ENCODE measurements at regions not wholly inside any gene's neighbourhood (a gene's known extent, or its start where the extent isn't known, plus 50 kb on each side); places are given as distances from the start of the nearest gene placed in this dataset.

DNA sequence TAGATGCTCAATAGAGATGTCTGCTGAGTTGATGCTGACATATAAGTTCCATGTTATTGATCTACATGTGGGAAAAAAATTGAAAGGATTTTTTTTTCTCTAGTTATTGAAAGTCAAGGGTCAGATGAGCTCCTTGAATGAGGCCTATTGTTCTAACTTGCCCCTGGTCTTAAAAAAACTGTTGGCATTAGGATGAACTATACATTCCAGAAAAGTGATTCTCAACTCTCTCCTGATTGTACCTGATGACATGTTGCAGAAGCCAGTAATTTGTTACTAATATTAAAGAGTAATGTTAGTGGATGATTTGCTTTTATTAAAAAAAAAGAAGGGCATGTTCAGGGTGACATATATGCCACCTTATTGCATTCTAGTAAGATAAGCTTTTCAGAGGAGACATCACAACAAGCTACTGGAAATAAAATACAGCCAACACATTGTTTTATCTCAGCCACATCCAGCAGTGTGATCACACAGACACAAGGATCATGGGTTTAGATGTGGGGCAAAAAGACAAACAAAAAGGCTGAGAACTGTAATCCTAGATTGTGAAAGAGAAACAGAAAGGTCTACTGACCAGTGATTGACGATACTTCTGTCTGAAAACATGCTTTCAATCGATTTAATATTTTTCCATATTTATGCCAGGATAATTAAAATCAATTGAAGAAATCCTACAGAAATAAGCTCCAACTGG, 1314.1 kb upstream of the C9orf72 start:
- Histone ChIP-seq H3K4me2 (ENCODE audit: insufficient read depth, low read length) (no peak overlapping the region), H3K27ac (ENCODE audit: extremely low read depth, low read depth, low read length) (no peak overlapping the region), H3K36me3 (ENCODE audit: control insufficient read depth, insufficient read depth, low read length) (no peaks in the 10 kb centered on the region), H4K20me1 (replicated peaks; ENCODE audit: control insufficient read depth, insufficient read depth, low read length) (no peaks in the 10 kb centered on the region), H3K79me2 (ENCODE audit: control insufficient read depth, insufficient read depth, low read length) (no peaks in the 10 kb centered on the region), H3K9ac (ENCODE audit: insufficient read depth in 1 of 2, low read depth in 2 of 2, low read length in 2 of 2) (no peak overlapping the region), H3K9me3 (replicated peaks; ENCODE audit: control insufficient read depth, insufficient read depth, low read depth, low read length) (no peaks in the 10 kb centered on the region), H3K4me3 (no peak overlapping the region), H3K9me1 (ENCODE audit: control insufficient read depth, insufficient read depth, low read length) (no peaks in the 10 kb centered on the region), H3K27me3 (ENCODE audit: control insufficient read depth in 2 of 2, insufficient read depth in 2 of 2, low read length in 2 of 2) (no peaks in the 10 kb centered on the region), H3K4me1 (replicated peaks in 1 of 2; ENCODE audit: control insufficient read depth in 2 of 2, insufficient read depth in 2 of 2, low read length in 2 of 2) (no peaks in the 10 kb centered on the region), H2AFZ (ENCODE audit: low read depth, low read length) (no peak overlapping the region)
- no TSS peak for BruUV-seq (replicated peaks)
- DNase-seq (ENCODE audit: extremely low read depth in 1 of 4, low spot score in 3 of 4) (no peak), FAIRE-seq (no peak), ATAC-seq (no peak)
- POLR2A ChIA-PET, result no interaction called here
- in situ Hi-C loops (cut with MboI), result no loop called here
- WGBS (ENCODE audit: insufficient coverage, low coverage, missing lambda C conversion rate), result no CpG with 5 or more reads among the region's 2 CpGs
- CTCF ChIA-PET (ENCODE audit: low intra/inter-chr PET ratio), result no interaction called here
- intact Hi-C loops (cut with micrococcal nuclease), result no loop called here
- no peak for TF ChIP-seq ZNF354B (CRISPR knock-in tag; IDR thresholded peaks at IDR 0.05)
- TF ChIP-seq, protein P1, sequence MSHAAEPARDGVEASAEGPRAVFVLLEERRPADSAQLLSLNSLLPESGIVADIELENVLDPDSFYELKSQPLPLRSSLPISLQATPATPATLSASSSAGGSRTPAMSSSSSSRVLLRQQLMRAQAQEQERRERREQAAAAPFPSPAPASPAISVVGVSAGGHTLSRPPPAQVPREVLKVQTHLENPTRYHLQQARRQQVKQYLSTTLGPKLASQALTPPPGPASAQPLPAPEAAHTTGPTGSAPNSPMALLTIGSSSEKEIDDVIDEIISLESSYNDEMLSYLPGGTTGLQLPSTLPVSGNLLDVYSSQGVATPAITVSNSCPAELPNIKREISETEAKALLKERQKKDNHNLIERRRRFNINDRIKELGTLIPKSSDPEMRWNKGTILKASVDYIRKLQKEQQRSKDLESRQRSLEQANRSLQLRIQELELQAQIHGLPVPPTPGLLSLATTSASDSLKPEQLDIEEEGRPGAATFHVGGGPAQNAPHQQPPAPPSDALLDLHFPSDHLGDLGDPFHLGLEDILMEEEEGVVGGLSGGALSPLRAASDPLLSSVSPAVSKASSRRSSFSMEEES (CRISPR knock-in tag; IDR thresholded peaks at IDR 0.05), result no peak
- TF ChIP-seq, protein P2, sequence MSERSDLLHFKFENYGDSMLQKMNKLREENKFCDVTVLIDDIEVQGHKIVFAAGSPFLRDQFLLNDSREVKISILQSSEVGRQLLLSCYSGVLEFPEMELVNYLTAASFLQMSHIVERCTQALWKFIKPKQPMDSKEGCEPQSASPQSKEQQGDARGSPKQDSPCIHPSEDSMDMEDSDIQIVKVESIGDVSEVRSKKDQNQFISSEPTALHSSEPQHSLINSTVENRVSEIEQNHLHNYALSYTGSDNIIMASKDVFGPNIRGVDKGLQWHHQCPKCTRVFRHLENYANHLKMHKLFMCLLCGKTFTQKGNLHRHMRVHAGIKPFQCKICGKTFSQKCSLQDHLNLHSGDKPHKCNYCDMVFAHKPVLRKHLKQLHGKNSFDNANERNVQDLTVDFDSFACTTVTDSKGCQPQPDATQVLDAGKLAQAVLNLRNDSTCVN (CRISPR knock-in tag; IDR thresholded peaks at IDR 0.05), result no peak
- TF ChIP-seq, protein P3, sequence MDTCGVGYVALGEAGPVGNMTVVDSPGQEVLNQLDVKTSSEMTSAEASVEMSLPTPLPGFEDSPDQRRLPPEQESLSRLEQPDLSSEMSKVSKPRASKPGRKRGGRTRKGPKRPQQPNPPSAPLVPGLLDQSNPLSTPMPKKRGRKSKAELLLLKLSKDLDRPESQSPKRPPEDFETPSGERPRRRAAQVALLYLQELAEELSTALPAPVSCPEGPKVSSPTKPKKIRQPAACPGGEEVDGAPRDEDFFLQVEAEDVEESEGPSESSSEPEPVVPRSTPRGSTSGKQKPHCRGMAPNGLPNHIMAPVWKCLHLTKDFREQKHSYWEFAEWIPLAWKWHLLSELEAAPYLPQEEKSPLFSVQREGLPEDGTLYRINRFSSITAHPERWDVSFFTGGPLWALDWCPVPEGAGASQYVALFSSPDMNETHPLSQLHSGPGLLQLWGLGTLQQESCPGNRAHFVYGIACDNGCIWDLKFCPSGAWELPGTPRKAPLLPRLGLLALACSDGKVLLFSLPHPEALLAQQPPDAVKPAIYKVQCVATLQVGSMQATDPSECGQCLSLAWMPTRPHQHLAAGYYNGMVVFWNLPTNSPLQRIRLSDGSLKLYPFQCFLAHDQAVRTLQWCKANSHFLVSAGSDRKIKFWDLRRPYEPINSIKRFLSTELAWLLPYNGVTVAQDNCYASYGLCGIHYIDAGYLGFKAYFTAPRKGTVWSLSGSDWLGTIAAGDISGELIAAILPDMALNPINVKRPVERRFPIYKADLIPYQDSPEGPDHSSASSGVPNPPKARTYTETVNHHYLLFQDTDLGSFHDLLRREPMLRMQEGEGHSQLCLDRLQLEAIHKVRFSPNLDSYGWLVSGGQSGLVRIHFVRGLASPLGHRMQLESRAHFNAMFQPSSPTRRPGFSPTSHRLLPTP (IDR thresholded peaks at IDR 0.05; ENCODE audit: borderline replicate concordance, extremely low read depth, insufficient read length), result no peak
- TF ChIP-seq, protein P4, sequence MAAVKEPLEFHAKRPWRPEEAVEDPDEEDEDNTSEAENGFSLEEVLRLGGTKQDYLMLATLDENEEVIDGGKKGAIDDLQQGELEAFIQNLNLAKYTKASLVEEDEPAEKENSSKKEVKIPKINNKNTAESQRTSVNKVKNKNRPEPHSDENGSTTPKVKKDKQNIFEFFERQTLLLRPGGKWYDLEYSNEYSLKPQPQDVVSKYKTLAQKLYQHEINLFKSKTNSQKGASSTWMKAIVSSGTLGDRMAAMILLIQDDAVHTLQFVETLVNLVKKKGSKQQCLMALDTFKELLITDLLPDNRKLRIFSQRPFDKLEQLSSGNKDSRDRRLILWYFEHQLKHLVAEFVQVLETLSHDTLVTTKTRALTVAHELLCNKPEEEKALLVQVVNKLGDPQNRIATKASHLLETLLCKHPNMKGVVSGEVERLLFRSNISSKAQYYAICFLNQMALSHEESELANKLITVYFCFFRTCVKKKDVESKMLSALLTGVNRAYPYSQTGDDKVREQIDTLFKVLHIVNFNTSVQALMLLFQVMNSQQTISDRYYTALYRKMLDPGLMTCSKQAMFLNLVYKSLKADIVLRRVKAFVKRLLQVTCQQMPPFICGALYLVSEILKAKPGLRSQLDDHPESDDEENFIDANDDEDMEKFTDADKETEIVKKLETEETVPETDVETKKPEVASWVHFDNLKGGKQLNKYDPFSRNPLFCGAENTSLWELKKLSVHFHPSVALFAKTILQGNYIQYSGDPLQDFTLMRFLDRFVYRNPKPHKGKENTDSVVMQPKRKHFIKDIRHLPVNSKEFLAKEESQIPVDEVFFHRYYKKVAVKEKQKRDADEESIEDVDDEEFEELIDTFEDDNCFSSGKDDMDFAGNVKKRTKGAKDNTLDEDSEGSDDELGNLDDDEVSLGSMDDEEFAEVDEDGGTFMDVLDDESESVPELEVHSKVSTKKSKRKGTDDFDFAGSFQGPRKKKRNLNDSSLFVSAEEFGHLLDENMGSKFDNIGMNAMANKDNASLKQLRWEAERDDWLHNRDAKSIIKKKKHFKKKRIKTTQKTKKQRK (IDR thresholded peaks at IDR 0.05; ENCODE audit: borderline replicate concordance, low read depth, low read length), result no peak
- no peak for TF ChIP-seq XRCC3 (IDR thresholded peaks at IDR 0.05)
- no peak for TF ChIP-seq SREBF2 (CRISPR knock-in tag; IDR thresholded peaks at IDR 0.05)
- TF ChIP-seq, protein P5, sequence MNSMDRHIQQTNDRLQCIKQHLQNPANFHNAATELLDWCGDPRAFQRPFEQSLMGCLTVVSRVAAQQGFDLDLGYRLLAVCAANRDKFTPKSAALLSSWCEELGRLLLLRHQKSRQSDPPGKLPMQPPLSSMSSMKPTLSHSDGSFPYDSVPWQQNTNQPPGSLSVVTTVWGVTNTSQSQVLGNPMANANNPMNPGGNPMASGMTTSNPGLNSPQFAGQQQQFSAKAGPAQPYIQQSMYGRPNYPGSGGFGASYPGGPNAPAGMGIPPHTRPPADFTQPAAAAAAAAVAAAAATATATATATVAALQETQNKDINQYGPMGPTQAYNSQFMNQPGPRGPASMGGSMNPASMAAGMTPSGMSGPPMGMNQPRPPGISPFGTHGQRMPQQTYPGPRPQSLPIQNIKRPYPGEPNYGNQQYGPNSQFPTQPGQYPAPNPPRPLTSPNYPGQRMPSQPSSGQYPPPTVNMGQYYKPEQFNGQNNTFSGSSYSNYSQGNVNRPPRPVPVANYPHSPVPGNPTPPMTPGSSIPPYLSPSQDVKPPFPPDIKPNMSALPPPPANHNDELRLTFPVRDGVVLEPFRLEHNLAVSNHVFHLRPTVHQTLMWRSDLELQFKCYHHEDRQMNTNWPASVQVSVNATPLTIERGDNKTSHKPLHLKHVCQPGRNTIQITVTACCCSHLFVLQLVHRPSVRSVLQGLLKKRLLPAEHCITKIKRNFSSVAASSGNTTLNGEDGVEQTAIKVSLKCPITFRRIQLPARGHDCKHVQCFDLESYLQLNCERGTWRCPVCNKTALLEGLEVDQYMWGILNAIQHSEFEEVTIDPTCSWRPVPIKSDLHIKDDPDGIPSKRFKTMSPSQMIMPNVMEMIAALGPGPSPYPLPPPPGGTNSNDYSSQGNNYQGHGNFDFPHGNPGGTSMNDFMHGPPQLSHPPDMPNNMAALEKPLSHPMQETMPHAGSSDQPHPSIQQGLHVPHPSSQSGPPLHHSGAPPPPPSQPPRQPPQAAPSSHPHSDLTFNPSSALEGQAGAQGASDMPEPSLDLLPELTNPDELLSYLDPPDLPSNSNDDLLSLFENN (IDR thresholded peaks at IDR 0.05; ENCODE audit: low read depth in 2 of 2, low read length in 2 of 2), result no peak

All from K562 (cell line).